Retinal pigment epithelial cell (primary cell): ENCODE measurements at regions not wholly inside any gene's neighbourhood (a gene's known extent, or its start where the extent isn't known, plus 50 kb on each side); places are given as distances from the start of the nearest gene placed in this dataset.

Experiments used
- DNase-seq: peaks from one replicate; pipeline ENCODE4 v3.0.0-alpha.2; 2010; ENCODE audit warnings: low read depth
- H3K4me3 ChIP-seq: 2 replicates; pipeline ENCODE4 v1.5.1; 2011; ENCODE audit warnings: mild to moderate bottlenecking, low read length, control low read depth, moderate library complexity
- CTCF ChIP-seq: conservative IDR thresholded peaks from 2 replicates; pipeline ENCODE4 v1.5.1; 2011; ENCODE audit warnings: low read depth, low read length, control low read depth, inconsistent platforms

- no peak overlapping the region for H3K4me3 ChIP-seq
- no peak for TF ChIP-seq CTCF
- no peak for DNase-seq
Measured at GRCh38 chr4:107147873-107148272, 111.8 kb upstream of the DKK2 start.

- no peak for DNase-seq
- no peak overlapping the region for H3K4me3 ChIP-seq
- TF ChIP-seq CTCF, result no peak
Measured at GRCh38 chr4:107138433-107138832, 102.3 kb upstream of the DKK2 start.

GRCh38 chr4:107133965-107134653, 98.0 kb upstream of the DKK2 start:
- no peak overlapping the region for H3K4me3 ChIP-seq
- TF ChIP-seq CTCF, result no peak
- DNase-seq, result no peak

GRCh38 chr4:107131295-107131694, 95.2 kb upstream of the DKK2 start:
- no peak for DNase-seq
- no peak overlapping the region for H3K4me3 ChIP-seq
- TF ChIP-seq CTCF, result no peak

GRCh38 chr4:107130157-107130556, 94.0 kb upstream of the DKK2 start:
- TF ChIP-seq CTCF, result no peak
- H3K4me3 ChIP-seq, result no peak overlapping the region
- DNase-seq, result no peak

- TF ChIP-seq CTCF, result no peak
- DNase-seq, result no peak
Measured at GRCh38 chr4:107129611-107130010, 93.5 kb upstream of the DKK2 start.

GRCh38 chr4:107129076-107129475, 93.0 kb upstream of the DKK2 start:
- DNase-seq, result no peak
- TF ChIP-seq CTCF, result no peak
- no peak overlapping the region for H3K4me3 ChIP-seq

More at GRCh38 chr4:107129611-107130010, 93.5 kb upstream of the DKK2 start:
- no peak overlapping the region for H3K4me3 ChIP-seq
